NCI-H2171 (cell line): ENCODE measurements at regions not wholly inside any gene's neighbourhood (a gene's known extent, or its start where the extent isn't known, plus 50 kb on each side); places are given as distances from the start of the nearest gene placed in this dataset.

ENCODE experiments used
- DNase-seq: peaks from one replicate; lab custom pipeline; 2025; lab: John Stamatoyannopoulos, UW

DNA sequence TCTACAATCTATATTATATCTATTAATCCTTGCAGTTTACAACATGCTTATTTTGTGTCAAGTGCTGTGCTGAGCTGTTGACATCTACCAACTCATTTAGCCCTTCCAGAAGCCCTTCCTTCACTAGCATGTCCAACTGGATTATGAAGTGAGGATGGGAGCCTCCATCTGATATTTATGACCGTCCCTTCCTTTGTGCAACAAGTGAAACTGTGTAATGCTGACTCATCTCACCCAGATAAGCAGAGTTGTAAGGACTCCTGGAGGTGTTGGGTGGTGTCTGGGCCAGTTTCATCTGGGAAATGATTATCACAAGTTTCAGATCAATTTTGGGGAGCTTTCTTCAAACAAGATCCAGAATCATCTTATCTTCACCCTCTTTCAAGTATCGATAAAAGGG is 156.6 kb upstream of the ETAA1 start:
- DNase-seq = no peak

DNA sequence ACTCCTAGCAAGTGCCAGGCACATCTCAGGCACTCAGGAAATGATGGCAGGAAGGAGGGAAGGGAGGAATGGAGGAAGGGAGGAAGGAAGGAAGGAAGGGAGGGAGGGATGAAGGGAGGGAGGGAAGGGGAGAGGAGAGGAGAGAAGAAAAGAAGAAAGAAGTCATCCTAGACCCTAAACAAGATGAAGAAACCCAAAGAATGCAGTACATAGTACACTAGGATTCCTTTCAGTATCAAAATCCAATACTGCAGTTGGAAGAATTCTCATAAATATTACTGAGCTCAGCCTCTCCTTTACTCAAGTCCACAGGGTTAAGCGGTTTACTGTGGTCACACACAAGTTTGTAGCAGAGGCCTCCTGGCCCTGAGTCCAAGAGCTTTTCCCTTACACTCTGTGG is 155.7 kb upstream of the ETAA1 start:
- no peak for DNase-seq

DNA sequence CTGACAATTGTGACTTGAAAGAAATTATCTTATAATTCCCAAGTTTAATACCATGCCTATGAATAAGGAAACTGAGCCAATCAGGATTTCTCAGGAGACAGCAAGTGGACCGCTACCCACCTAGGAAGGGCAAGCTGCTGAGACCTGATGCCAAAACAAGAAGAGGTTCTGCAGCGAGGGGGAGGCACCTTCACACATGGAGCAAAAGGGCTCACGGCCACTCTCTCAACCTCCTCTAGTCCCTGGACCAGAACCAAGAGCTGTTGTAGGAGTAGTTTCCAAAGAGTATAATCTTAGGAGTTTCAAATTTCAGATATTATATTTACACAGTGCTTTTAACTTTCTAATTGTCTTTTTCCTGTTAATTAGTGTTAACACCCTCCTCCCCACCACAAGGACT is 154.7 kb upstream of the ETAA1 start:
- no peak for DNase-seq

- no peak for DNase-seq
Observed at GRCh38 chr2:67243919-67244318, 153.2 kb upstream of the ETAA1 start.

- no peak for DNase-seq
Observed at GRCh38 chr2:67246791-67247190, 150.3 kb upstream of the ETAA1 start.

DNA sequence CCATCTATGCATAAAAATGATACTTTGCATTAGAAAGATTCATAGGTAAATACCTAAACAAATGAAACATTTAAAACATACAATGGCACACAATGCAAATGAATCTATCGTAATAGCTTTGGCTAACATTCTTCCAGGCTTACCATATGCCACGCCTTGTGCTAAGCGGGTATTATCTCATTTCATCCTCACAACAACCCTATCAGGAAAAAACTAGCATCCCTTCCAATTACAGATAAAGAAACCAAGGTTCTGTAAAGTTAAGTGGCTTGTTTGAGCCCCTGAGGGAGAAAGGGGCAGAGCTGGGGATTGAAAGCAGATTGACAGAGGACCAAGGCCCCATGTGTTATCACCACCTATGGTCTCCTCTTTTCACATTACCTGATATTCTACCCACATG is 145.4 kb upstream of the ETAA1 start:
- DNase-seq = no peak

- peak; percentile 9 for DNase-seq
Observed at GRCh38 chr2:67255933-67256615, 141.1 kb upstream of the ETAA1 start.

DNA sequence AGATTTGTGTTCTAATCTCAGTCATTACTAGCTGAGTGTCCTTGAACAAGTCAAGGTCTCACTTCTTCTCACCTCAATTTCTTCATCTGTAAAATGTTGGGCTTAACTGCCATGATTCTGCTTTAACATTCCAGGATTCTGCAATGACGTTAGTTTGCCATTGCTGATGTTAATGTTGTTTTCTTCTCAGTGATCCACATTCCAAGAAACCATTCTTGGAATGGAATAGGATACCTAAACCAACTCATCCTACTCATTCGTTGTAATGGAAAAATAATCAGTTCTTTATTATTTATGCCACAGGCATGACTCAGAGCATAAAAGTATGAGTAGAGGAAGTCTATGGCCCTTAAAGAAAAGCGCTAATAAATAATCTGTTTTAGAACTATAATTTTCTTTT is 140.2 kb upstream of the ETAA1 start:
- no peak for DNase-seq

DNA sequence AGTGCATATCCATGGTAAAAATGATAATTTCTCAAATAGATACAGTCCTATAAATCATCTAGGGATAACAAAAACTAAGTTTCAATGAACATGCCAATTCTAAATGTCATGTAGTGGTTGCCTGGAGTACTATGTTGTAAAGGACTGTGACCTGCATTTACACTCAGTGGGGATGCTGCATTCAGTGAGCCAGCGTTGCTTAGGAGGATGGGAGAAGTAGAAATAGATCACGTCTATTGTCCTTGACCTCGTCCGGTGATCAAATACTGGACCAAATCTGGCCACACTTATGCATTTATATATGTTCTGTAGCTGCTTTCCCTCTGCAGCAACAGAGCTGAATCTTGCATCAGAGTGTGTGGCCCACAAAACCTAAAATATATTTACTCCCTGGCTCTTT is 139.0 kb upstream of the ETAA1 start:
- DNase-seq = no peak

DNA sequence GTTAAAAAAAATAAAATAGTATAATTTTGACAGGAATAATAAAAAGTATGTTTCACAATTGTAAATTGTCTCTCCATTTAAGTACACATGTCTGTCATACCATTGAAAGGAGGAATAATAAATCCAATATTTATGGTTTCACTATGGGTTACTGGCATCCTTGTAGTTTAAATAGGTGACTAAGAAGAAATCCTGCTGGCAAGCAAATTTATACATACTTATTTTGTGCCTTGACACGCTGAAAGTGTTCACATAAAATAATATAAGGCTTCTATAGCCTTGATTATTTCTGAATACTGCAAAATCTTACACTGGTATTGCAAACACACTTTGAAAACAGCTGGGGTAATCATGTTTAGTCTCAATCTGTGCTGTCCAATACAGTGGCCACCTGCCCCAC is 138.3 kb upstream of the ETAA1 start:
- no peak for DNase-seq

DNA sequence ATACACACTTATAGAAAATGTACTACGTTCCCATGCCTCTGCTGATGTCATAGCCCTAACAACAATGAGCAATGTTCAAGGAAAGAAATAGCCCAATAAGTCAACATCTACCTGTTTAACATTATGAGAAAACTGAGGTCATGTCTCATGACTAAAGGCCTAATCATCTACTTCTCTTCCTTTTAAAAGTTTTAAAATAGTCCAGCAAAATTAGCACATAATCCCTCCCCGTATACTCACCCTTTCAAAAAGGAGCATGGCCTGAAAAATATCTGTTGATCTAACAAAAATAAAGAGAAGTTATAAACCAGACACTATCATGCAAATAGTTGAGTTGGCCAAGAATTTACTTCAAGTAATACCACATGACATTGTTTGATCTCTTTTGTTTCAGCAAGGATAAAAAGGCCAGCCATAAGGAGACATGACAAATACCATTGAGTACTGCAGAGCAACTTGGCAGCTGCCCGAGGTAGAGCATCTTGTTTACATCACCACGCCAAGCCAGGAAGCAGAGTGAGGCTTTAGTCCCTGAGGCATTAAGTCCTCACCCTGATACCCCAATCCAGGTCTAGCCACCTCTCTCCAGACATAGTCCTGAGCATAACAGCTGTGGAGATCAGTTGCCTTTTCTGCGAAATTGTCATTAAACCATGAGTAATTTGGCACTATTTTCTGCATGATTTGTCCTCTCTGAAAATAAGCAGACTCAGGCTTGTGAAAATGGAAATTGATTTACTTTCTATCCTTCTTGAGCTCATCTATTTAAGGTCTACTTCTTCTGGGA is 137.4 kb upstream of the ETAA1 start:
- peak; percentile 71 for DNase-seq

GRCh38 chr2:67260343-67261277 is 136.5 kb upstream of the ETAA1 start:
- no peak for DNase-seq

DNA sequence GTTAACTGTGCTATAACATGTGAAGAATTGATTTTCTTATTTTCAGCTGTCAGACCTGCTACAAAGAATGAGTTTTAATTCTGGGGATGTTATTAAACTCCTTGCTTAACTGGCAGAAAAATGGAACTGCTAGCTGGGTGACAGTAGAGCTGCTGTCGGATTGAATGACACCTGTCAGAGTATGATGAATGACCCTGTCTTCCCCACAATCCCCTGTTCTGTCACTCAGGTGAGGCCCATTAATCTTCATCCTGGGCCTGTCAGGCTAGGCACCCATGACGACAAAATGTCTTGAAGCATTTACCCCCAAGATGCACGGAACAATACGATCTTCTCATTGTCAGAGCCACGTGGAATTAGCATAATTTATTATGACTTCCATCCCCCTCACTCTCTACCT is 129.9 kb upstream of the ETAA1 start:
- no peak for DNase-seq

DNA sequence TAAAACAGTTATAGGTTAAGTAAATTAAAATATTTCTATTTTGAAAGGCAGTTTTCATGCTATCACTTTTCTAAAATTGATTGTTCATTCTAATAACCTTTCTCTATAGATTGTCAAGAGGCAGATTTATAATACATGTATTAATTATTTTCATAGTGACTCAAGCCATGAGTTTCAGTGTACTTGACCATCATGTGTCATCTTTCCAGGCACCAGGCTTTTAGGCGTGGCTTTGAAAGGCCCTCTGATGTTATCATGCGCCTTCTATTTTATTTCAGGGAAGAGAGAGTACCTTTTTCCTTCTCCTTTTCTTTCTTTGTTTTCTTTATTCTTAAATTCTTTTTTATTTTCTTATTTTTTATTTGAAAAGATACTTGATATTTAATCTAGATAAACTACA is 128.3 kb upstream of the ETAA1 start:
- DNase-seq = no peak

DNA sequence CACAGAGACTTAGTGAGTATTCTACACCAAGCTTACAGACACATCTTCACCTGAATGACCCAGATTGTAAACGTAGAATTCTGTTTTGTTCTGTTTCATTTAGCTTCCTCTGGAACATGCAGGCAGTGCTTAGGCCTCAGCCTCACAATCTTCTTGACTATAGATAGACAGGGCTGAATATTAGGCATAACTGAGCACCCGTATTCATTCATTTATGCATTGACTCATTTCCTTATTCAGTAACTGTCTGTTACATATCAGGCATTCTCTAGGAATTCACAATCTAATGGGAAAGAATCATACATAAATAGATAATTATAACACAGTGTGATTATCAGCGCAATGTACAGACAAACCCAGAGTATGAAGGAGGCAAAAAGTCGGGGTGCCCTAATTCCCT is 124.9 kb upstream of the ETAA1 start:
- no peak for DNase-seq

GRCh38 chr2:67277450-67277849 is 119.7 kb upstream of the ETAA1 start:
- no peak for DNase-seq

GRCh38 chr2:67281101-67281500 is 116.0 kb upstream of the ETAA1 start:
- DNase-seq = no peak

DNA sequence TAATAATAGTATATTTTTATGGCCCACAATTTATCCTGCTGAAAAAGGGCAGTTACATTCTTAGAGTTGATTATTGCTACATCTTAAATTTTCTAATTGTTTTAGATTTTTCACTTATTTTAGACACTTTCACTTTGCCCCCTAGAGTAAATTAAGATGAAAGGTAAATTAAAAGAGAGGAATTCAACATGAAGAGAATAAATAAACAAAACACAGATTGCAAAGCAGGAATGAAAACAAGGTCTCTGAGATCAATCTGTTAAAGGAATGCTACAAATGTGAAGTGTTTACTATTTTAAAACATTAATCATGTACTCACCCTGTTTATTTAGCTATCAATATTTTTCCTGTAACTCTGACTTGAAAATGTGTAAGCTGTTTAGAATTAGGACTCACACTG is 113.5 kb upstream of the ETAA1 start:
- DNase-seq = no peak

DNA sequence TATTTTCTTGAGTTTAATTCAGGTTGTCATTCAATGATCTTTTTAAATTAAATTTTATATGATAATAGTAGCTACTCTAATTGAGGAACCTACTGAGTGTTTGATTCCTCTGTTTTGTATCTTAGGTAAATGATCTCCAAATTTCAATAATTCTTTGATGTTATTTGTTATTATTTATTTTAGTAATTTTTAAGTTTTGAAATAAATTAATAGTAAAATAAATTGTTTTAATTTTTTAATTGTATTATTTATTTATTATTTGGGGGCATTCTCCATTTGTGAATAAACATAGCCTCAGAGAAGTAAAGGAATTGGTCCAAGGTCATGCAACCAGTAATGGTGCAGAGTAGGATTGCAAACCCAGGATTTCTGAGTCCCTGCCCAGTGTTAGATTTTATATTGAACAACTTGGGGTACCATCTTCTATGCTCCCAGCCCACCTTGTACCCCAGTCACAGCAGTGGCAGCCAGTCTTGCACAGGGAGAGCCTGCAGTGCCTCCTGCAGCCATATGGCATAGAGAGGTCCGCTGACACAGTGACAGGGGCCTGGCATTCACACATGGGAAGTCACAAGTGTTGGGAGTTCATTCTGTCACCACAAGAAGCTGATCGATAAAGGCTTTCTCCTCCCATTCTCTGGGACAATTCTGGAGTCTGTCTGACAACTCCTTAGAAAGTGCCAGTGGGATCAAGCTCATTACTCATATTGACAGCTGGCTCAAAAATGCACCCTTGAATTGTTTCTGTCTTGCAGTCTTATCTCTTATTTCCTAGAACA is 110.0 kb upstream of the ETAA1 start:
- no peak for DNase-seq

GRCh38 chr2:67289271-67289670 is 107.9 kb upstream of the ETAA1 start:
- no peak for DNase-seq

- no peak for DNase-seq
Observed at GRCh38 chr2:67289921-67290371, 107.2 kb upstream of the ETAA1 start.
